Esophagus (tissue), 2 donors: ENCODE measurements at regions not wholly inside any gene's neighbourhood (a gene's known extent, or its start where the extent isn't known, plus 50 kb on each side); places are given as distances from the start of the nearest gene placed in this dataset.
"Not testable (repeated sequence)": the region's sequence is repeated elsewhere in the genome, so short reads cannot be mapped to it uniquely, and the experiment has no call there.

Source experiments
- H3K27ac ChIP-seq, 2 donors: one replicate each; pipeline ENCODE4 v1.5.1; 2013; ENCODE audit warnings: low read depth in 2 of 2, mild to moderate bottlenecking in 2 of 2, inconsistent platforms in 1 of 2, low read length in 1 of 2, moderate library complexity in 1 of 2
- H3K27me3 ChIP-seq, 2 donors: one replicate each; pipeline ENCODE4 v1.6.1; 2013; ENCODE audit warnings: low read length in 2 of 2, control low read depth in 1 of 2, mild to moderate bottlenecking in 1 of 2; ENCODE audit not compliant: insufficient read depth in 2 of 2, control insufficient read depth in 1 of 2
- H3K36me3 ChIP-seq, 2 donors: one replicate each; pipeline ENCODE4 v1.6.1; 2013; ENCODE audit warnings: low read length in 1 of 2; ENCODE audit not compliant: control insufficient read depth in 2 of 2, insufficient read depth in 2 of 2
- H3K4me1 ChIP-seq, 2 donors: one replicate each; pipeline ENCODE4 v1.6.1; 2013; ENCODE audit warnings: low read length in 1 of 2; ENCODE audit not compliant: control insufficient read depth in 2 of 2, insufficient read depth in 2 of 2
- H3K4me3 ChIP-seq, 2 donors: one replicate each; pipeline ENCODE4 v1.5.1; 2013; ENCODE audit warnings: low read length in 2 of 2, mild to moderate bottlenecking in 2 of 2, low read depth in 1 of 2, moderate library complexity in 1 of 2
- H3K9me3 ChIP-seq, 2 donors: one replicate each; pipeline ENCODE4 v1.6.1; 2013; ENCODE audit warnings: mild to moderate bottlenecking in 2 of 2, low read depth in 1 of 2, low read length in 1 of 2, moderate library complexity in 1 of 2; ENCODE audit not compliant: control insufficient read depth in 2 of 2, insufficient read depth in 1 of 2
- WGBS, 2 donors: extraction: QIAGEN DNeasy Blood & Tissue Kit; methylation state at CpG; one replicate each; pipeline ENCODE4 v1.1.7; 2013; 5-methylcytosine and 5-hydroxymethylcytosine counted together
- donor health status: healthy with polysubstance abuse.
- donor health status: Bipolar disorder and iron deficiency.

DNA sequence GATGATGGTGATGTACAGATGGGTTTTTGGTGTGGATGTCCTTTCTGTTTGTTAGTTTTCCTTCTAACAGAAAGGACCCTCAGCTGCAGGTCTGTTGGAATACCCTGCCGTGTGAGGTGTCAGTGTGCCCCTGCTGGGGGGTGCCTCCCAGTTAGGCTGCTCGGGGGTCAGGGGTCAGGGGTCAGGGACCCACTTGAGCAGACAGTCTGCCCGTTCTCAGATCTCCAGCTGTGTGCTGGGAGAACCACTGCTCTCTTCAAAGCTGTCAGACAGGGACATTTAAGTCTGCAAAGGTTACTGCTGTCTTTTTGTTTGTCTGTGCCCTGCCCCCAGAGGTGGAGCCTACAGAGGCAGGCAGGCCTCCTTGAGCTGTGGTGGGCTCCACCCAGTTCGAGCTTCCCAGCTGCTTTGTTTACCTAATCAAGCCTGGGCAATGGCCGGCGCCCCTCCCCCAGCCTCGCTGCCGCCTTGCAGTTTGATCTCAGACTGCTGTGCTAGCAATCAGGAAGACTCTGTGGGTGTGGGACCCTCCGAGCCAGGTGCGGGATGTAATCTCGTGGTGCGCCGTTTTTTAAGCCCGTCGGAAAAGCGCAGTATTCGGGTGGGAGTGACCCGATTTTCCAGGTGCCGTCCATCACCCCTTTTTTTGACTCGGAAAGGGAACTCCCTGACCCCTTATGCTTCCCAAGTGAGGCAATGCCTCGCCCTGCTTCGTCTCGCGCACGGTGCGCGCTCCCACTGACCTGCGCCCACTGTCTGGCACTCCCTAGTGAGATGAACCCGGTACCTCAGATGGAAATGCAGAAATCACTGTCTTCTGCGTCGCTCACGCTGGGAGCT, 408.2 kb downstream of the LNPK start:
- H3K27me3 ChIP-seq, H3K36me3 ChIP-seq, H3K27ac ChIP-seq, H3K9me3 ChIP-seq, H3K4me1 ChIP-seq: not testable (repeated sequence)
- 63 to 69% methylated on average over 31 of the region's 32 CpGs for WGBS, 2 donors
- H3K4me3 ChIP-seq: peak overlapping the region in 1 of 2 donors; percentile 11

- H3K36me3 ChIP-seq, H3K27ac ChIP-seq, H3K9me3 ChIP-seq, H3K4me3 ChIP-seq, H3K27me3 ChIP-seq, H3K4me1 ChIP-seq: not testable (repeated sequence)
- WGBS, 2 donors: 100% methylated on average over 1 of the region's 1 CpG
These were observed 406.7 kb upstream of the ATP5MC3 start for GRCh38 chr2:175588213-175588612.

- WGBS, 2 donors: 85 to 92% methylated on average over 1 of the region's 1 CpG
These were observed 404.0 kb upstream of the ATP5MC3 start for GRCh38 chr2:175585496-175585895.

GRCh38 chr2:175580652-175581051, 399.1 kb upstream of the ATP5MC3 start:
- H3K36me3 ChIP-seq: no peaks in the 10 kb centered on the region
- no peak overlapping the region for H3K4me3 ChIP-seq
- no peaks in the 10 kb centered on the region for H3K4me1 ChIP-seq
- H3K27me3 ChIP-seq: no peaks in the 10 kb centered on the region
- no peak overlapping the region for H3K27ac ChIP-seq
- H3K9me3 ChIP-seq: no peaks in the 10 kb centered on the region
- 68 to 70% methylated on average over 1 of the region's 1 CpG for WGBS, 2 donors

More at GRCh38 chr2:175585496-175585895, 404.0 kb upstream of the ATP5MC3 start:
- no peak overlapping the region for H3K4me3 ChIP-seq
- H3K27ac ChIP-seq: no peak overlapping the region
- no peaks in the 10 kb centered on the region for H3K36me3 ChIP-seq
- H3K27me3 ChIP-seq: no peaks in the 10 kb centered on the region
- no peaks in the 10 kb centered on the region for H3K4me1 ChIP-seq
- H3K9me3 ChIP-seq: no peaks in the 10 kb centered on the region

DNA sequence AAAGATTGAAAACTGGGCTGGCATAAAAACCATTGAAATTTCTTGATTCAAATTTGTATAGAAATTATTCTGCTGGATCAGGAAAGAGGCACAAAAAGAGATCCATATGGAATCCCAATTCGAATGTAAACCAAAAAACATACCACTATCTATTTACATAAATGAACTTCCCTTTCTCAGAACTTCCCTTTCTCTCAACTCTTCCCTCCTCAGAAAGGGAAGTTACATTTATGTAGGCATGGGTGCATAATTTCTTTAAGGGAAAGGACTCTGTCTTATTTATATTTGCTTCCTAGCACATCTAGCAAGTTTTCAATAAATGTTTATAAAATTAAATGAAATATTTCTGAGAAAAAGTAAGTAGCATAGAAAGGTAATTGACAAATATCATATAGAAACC, 398.1 kb upstream of the ATP5MC3 start:
- H3K27me3 ChIP-seq: no peaks in the 10 kb centered on the region
- no peak overlapping the region for H3K4me3 ChIP-seq
- no peaks in the 10 kb centered on the region for H3K4me1 ChIP-seq
- WGBS, 2 donors: 48 to 51% methylated on average over 1 of the region's 1 CpG
- no peaks in the 10 kb centered on the region for H3K9me3 ChIP-seq
- H3K36me3 ChIP-seq: no peaks in the 10 kb centered on the region
- no peak overlapping the region for H3K27ac ChIP-seq

DNA sequence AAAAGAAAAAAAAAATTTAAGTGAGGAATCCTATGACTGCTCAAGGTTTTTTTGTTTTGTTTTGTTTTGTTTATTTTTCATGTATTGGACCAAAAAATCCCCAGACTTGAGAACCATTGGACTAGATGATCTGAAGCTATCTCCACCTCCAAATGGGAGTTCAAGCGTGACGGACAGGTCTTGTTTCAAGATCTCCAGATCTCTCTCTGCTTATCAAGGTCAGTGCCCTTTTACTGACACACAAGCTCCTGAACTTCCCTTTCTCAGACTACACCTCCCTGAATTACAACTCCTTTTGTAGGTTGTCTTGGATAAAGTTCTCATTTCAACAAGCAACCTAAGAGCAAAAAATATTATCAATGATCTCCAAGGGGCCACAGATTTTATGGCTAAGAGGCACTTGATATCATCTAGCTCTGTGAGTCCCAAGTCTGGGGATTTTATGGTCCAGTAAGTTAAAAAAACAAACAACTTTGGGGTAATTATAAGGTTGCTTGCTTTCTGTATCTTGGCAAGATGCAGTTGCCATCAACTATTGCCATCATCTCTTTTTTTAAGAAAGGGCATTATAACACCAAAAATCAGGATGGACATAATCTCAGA, 396.0 kb upstream of the ATP5MC3 start:
- no peak overlapping the region for H3K4me3 ChIP-seq
- 88 to 94% methylated on average over 2 of the region's 2 CpGs for WGBS, 2 donors
- no peaks in the 10 kb centered on the region for H3K36me3 ChIP-seq
- no peak overlapping the region for H3K27ac ChIP-seq
- H3K4me1 ChIP-seq: no peaks in the 10 kb centered on the region
- no peaks in the 10 kb centered on the region for H3K9me3 ChIP-seq
- H3K27me3 ChIP-seq: no peaks in the 10 kb centered on the region

DNA sequence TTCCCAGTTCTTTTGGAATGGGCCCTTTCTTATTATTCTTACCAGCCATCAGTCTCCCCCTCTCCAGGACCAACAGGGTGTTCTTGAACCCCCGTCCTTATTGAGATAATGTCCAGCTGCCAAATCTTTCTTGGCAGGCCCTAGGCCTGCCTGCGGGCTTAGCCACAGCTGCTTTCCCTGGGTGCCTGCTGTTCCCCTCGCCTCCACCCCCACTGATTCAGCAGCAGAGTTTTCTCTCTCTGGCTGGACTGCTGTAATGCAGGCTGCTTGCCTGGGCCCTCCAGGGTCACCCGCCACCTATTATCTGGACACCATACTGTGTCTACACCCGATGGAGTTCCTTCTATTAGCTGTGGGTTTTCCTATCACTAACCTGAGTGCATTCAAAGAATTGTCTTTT, 395.4 kb upstream of the ATP5MC3 start:
- no peaks in the 10 kb centered on the region for H3K9me3 ChIP-seq
- no peaks in the 10 kb centered on the region for H3K27me3 ChIP-seq
- WGBS, 2 donors: 71 to 72% methylated on average over 5 of the region's 5 CpGs
- H3K36me3 ChIP-seq: no peaks in the 10 kb centered on the region
- no peak overlapping the region for H3K27ac ChIP-seq
- H3K4me1 ChIP-seq: no peaks in the 10 kb centered on the region
- no peak overlapping the region for H3K4me3 ChIP-seq

GRCh38 chr2:175576270-175576669, 394.8 kb upstream of the ATP5MC3 start:
- 62 to 66% methylated on average over 2 of the region's 2 CpGs for WGBS, 2 donors
- no peak overlapping the region for H3K4me3 ChIP-seq
- no peaks in the 10 kb centered on the region for H3K4me1 ChIP-seq
- no peaks in the 10 kb centered on the region for H3K27me3 ChIP-seq
- no peaks in the 10 kb centered on the region for H3K36me3 ChIP-seq
- no peak overlapping the region for H3K27ac ChIP-seq
- H3K9me3 ChIP-seq: no peaks in the 10 kb centered on the region

DNA sequence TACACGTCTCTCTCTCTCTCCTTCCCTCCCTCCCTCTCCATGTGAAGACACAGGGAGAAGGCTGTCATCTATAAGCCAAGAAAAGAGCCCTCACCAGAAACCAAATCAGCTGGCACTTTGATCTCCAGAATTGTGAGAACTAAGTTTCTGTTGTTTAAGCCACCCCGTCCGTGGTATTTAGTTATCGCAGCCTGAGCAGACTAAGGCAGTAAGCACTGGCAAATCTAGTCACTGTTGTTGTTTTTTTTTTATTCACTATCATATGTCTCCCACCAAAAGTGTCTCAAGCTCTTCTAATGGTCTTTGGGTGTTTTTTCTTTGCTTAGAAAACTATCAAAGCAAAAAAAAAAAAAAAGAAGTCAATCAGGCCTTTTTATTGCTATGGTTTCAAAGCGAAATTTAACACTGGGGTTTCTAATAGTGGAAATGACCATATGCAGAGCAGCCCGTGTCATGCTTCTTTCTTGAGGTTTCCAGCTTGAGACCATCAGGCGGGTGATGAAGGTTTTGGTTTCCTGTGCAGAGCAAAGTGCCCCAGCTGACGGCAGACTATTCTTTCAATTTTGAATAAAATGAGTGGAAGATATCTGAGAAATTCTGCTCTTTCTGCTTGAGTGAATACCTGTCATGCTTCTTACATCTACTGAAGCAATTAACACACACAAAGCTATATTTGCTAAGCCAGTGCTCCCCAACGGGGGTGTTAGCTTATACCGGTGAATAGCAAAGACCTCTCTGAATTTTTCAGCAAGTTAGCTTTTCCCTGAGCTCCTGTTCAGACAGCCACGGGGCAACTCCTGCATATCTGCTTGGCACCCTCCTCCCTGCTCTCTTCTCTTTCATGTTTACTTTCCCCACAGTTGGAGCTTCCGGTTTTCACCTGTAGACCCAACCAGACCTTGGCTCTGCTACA, 394.1 kb upstream of the ATP5MC3 start:
- Histone ChIP-seq H3K4me1 (no peaks in the 10 kb centered on the region), H3K9me3 (no peaks in the 10 kb centered on the region), H3K27me3 (no peaks in the 10 kb centered on the region), H3K36me3 (no peaks in the 10 kb centered on the region), H3K27ac (no peak overlapping the region), H3K4me3 (no peak overlapping the region)
- 46 to 59% methylated on average over 12 of the region's 12 CpGs for WGBS, 2 donors
